NCI-H226 (cell line): ENCODE measurements at regions not wholly inside any gene's neighbourhood (a gene's known extent, or its start where the extent isn't known, plus 50 kb on each side); places are given as distances from the start of the nearest gene placed in this dataset.
A peak's percentile ranks its signal among the peaks of the same experiment; 100 is the strongest.
"Not testable (repeated sequence)": the region's sequence is repeated elsewhere in the genome, so short reads cannot be mapped to it uniquely, and the experiment has no call there.

ENCODE experiments used
- DNase-seq: peaks from one replicate; pipeline ENCODE4 v3.0.0-alpha.2; 2015

- DNase-seq, result no peak
Measured at GRCh38 chr16:80114699-80115098, 426.1 kb upstream of the DYNLRB2 start.

GRCh38 chr16:80113873-80114574 is 426.8 kb upstream of the DYNLRB2 start:
- no peak for DNase-seq

GRCh38 chr16:80109581-80109980 is 431.2 kb upstream of the DYNLRB2 start:
- no peak for DNase-seq

DNA sequence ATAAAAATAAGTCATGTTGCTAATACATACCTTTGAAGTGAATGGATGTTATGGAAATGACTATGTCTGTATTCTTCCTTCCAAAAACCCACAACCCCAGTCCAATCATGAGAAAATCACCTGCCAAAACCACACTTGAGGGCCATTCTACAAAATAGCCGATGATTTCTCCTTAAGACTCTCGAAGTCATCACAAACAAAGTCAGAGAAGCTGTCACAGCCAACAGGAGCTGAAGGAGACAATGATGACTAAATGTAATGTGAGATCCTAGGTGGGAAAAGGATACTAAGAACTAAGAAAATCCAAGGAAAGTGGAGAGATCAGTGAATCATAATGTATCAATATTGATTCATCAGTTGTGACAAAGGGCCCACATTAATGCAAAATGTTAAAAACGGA is 432.9 kb upstream of the DYNLRB2 start:
- DNase-seq, result no peak

DNA sequence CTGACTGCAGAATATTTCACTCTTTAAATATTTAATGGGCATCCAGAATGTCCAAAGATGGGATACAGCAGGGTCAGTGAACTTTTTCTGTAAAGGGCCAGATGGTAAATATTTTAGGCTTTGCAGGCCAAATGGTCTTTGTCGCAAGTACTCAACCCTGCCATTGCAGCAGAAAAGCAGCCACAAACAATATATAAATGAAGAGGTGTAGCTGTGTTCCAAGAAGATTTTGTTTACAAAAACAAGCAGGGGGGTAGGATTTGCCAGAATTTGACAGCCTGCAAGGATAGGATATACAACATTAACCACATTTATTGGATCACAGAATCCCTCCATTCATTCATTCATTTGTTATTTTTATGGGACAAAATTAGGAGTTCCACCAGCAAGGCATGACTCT is 435.0 kb upstream of the DYNLRB2 start:
- no peak for DNase-seq

GRCh38 chr16:80105160-80105559 is 435.6 kb upstream of the DYNLRB2 start:
- DNase-seq, result no peak

DNA sequence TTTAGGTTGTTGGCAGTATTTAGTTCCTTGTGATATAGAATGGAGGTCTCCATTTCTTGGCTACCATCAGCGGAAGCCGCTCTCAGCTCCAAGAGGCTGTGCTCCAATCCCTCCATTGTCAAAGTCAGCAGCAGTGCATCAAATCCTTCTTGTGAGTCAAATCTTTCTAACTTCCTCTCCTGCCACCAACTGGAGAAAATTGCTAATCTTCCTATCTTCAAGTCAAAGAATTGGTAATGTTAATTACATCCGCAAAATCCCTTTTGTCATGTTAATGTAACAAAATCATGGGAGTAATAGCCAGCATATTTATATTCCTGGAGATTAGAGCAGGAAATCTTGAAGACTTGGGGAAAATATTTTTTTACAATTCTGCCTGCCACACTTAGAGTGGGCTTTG is 436.4 kb upstream of the DYNLRB2 start:
- DNase-seq, result no peak

DNA sequence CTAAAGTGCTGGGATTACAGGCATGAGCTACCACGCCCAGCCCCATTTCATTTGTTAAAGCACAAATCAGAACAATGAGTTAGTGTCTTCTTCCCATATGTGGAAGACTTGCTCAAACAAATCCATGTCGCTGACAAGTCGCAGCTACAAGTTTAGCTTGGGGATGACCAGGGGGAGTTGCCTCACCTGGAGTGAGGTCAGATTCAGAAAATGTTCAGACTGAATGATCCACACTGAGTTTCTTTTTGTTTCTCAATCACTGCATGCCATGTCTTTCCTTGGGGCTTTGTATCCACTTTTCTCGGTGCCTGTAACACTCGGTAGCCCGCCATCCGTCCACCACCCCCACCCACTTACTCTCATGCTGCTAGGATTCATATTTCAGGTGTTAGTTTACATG is 437.3 kb upstream of the DYNLRB2 start:
- no peak for DNase-seq

GRCh38 chr16:80100846-80101451 is 439.8 kb upstream of the DYNLRB2 start:
- no peak for DNase-seq

- DNase-seq, result no peak
Measured at GRCh38 chr16:80100186-80100585, 440.6 kb upstream of the DYNLRB2 start.

- no peak for DNase-seq
Measured at GRCh38 chr16:80097098-80097497, 443.7 kb upstream of the DYNLRB2 start.

DNA sequence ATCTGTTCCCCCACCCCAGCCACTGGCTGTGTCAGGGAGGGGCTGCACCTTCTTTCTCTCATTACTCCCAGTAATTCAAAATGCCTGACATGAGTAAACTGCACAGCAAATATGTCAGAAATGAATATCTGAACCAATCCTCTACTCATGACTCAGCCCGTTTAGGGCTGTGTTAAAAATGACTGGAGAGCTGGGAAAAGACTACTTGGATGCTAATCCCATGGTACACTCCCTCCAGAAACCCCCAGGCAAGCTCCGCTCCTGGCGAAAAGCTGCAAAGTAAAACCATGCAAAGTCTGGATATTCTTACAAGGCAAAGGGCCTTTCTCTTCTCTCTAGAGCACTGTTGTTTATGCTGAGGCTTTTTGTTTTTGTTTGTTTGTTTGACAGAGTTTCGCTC is 448.1 kb upstream of the DYNLRB2 start:
- DNase-seq, result peak; percentile 17

DNA sequence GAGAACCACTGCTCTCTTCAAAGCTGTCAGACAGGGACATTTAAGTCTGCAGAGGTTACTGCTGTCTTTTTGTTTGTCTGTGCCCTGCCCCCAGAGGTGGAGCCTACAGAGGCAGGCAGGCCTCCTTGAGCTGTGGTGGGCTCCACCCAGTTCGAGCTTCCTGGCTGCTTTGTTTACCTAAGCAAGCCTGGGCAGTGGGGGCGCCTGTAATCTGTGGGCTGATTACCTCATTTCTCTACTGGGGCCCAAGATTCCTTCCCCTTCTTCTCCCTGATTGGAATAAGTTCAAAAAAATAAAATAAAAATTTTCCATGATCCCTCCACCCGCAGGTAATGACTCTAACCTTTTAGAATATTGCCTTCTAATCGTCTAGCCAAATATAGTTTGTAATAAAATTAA is 449.3 kb upstream of the DYNLRB2 start:
- not testable (repeated sequence) for DNase-seq

GRCh38 chr16:80085606-80086005 is 455.2 kb upstream of the DYNLRB2 start:
- DNase-seq, result no peak

DNA sequence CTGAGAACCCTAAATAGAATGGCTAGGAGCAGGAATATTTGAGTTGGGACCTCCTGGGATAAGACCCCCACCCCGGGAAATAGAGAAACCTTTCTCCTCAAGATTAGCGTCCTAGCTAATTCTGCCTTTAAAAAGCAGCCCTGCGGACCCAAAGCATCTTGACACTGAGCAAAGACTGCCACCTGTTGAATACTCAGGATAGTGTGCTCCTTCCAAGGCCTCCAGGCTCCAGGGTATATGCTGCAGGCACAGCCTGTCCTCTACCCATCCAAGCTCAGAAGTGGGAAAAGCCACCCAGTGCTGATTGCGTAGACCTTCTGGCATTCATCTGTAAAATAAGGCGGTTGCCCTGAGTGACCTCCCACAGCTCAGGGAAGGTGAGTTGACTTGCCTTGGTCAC is 456.2 kb upstream of the DYNLRB2 start:
- peak; percentile 49 for DNase-seq

DNA sequence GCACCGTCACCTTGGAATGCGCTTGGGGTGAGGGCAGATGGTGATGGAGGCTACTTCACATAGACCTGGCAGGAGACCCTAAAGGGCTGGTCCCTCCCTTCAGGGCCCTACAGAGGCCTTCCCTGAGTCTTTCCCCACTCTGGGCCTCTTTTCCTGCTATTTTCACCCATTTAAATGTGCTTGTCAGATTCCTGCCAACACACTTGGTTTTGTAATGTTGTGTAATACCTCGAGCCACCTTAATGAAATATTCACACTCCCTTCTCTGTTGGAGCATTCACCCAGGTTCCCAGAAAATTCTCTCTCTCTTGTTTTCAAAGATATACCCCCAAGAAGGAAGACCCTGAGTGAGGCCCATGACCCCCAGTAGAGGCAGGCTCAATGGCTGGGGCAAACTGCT is 456.6 kb upstream of the DYNLRB2 start:
- no peak for DNase-seq

- DNase-seq, result no peak
Measured at GRCh38 chr16:80082906-80083305, 457.9 kb upstream of the DYNLRB2 start.

- DNase-seq, result no peak
Measured at GRCh38 chr16:80081846-80082245, 458.9 kb upstream of the DYNLRB2 start.

DNA sequence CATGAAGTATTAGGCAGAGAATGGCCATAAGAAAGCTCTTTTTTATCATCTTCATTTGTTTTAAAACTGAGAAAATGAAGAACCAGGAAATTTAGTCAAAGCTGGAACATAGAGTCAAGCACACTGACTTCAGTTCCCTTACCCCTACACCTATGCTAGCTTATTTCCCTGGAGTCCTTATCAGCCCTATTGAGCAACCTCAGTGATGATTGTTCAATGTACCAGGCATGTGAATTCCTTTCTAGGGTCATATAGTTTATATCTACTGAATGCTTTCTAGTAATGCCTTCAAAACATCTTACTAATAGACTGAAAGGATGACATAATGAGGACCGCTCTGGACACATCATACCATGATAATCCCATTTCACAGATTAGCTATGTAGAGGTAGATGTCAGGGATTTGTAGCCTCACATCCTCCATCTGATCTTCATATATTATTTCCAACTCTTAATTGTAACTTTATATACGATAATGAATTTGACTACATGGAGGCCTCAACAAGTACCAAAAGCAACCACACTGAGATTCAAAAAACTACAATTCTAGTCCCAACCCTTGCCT is 460.4 kb upstream of the DYNLRB2 start:
- DNase-seq, result peak; percentile 81

- DNase-seq, result no peak
Measured at GRCh38 chr16:80079072-80079471, 461.7 kb upstream of the DYNLRB2 start.

- DNase-seq, result no peak
Measured at GRCh38 chr16:80077696-80078095, 463.1 kb upstream of the DYNLRB2 start.

DNA sequence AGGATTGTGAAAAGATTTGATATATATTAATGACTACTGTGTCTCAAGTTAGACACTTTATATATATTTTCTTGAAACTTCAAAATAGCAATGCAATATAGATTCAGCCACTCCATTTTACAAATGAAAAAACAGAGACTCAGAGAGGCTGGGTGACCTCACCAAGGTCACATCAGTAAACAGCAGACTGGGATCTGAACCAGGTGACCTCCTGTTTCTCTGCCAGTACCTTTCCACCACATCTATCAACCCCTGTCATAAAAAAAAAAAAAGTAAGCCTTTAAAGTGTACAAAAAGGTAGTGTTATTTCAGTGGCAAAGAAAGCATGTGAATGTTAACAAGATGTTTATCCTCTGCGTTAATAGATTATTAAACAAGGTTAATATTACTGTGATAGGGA is 466.5 kb upstream of the DYNLRB2 start:
- no peak for DNase-seq

GRCh38 chr16:80071964-80072456 is 468.8 kb upstream of the DYNLRB2 start:
- no peak for DNase-seq

- DNase-seq, result no peak
Measured at GRCh38 chr16:80066805-80067580, 466.5 kb upstream of the MAF start.
